Fibroblast of lung (primary cell): ENCODE measurements at regions not wholly inside any gene's neighbourhood (a gene's known extent, or its start where the extent isn't known, plus 50 kb on each side); places are given as distances from the start of the nearest gene placed in this dataset.

Experiments used
- DNase-seq, 2 donors: peaks; one replicate each; pipeline versions ENCODE4 v3.0.0 to v3.0.0-alpha.2; 2010; ENCODE audit warnings: low read depth in 2 of 2
- H2AFZ ChIP-seq: 2 replicates; pipeline ENCODE4 v1.5.1; 2012; ENCODE audit warnings: low read length, control low read depth, inconsistent platforms
- H3K27ac ChIP-seq: 2 replicates; pipeline ENCODE4 v1.5.1; 2011; ENCODE audit warnings: low read length, control low read depth; ENCODE audit not compliant: insufficient read depth
- H3K27me3 ChIP-seq: 2 replicates; pipeline ENCODE4 v1.5.1; 2011; ENCODE audit warnings: mild to moderate bottlenecking, low read length; ENCODE audit not compliant: control insufficient read depth, insufficient read depth
- H3K36me3 ChIP-seq: 2 replicates; pipeline ENCODE4 v1.5.1; 2011; ENCODE audit warnings: low read length; ENCODE audit not compliant: control insufficient read depth, insufficient read depth
- H3K4me1 ChIP-seq: 2 replicates; pipeline ENCODE4 v1.5.1; 2011; ENCODE audit warnings: low read length; ENCODE audit not compliant: control insufficient read depth, insufficient read depth; ENCODE audit errors: extremely low read depth
- H3K4me2 ChIP-seq: 2 replicates; pipeline ENCODE4 v1.5.1; 2011; ENCODE audit warnings: low read length, control low read depth; ENCODE audit not compliant: insufficient read depth; ENCODE audit errors: extremely low read depth
- H3K4me3 ChIP-seq, 4 experiments: fragments of 200-600 bp in 1 of 4; sonication (generic) in 1 of 4; replicated peaks in 1 of 4; 2 replicates each; pipeline ENCODE4 v1.5.1; 2011 to 2016; ENCODE audit warnings: low read length in 4 of 4, low read depth in 3 of 4, mild to moderate bottlenecking in 3 of 4, control low read depth in 2 of 4, inconsistent platforms in 1 of 4, mixed read lengths in 1 of 4; ENCODE audit not compliant: insufficient read depth in 1 of 4; ENCODE audit errors: control extremely low read depth in 1 of 4
- H3K79me2 ChIP-seq: 2 replicates; pipeline ENCODE4 v1.5.1; 2012; ENCODE audit warnings: mild to moderate bottlenecking, low read length, inconsistent platforms; ENCODE audit not compliant: control insufficient read depth, insufficient read depth
- H3K9ac ChIP-seq: 2 replicates; pipeline ENCODE4 v1.5.1; 2011; ENCODE audit warnings: mild to moderate bottlenecking, low read length, control low read depth; ENCODE audit not compliant: insufficient read depth
- H3K9me3 ChIP-seq: 2 replicates; pipeline ENCODE4 v1.5.1; 2012; ENCODE audit warnings: low read depth, low read length; ENCODE audit not compliant: control insufficient read depth, insufficient read depth
- H4K20me1 ChIP-seq: 2 replicates; pipeline ENCODE4 v1.5.1; 2011; ENCODE audit warnings: low read length; ENCODE audit not compliant: control insufficient read depth, insufficient read depth; ENCODE audit errors: extremely low read depth
- CTCF ChIP-seq, 2 donors: IDR thresholded peaks in 1 of 2; conservative IDR thresholded peaks in 1 of 2; 1 replicate in 1 of 2; 2 replicates in 1 of 2; pipeline ENCODE4 v1.5.1; 2011 to 2012; ENCODE audit warnings: low read length in 2 of 2, control low read depth in 1 of 2, inconsistent platforms in 1 of 2, low read depth in 1 of 2, mild to moderate bottlenecking in 1 of 2
- EZH2 ChIP-seq: IDR thresholded peaks from 2 replicates; pipeline ENCODE4 v1.5.1; 2012; ENCODE audit warnings: low read length, control low read depth, mild to moderate bottlenecking; ENCODE audit errors: missing control alignments

GRCh38 chr4:63817196-63817865 lies 591.9 kb downstream of the TECRL start:
- no peaks in the 10 kb centered on the region for H3K27me3 ChIP-seq
- no peak overlapping the region for H3K9ac ChIP-seq
- H3K4me2 ChIP-seq: no peak overlapping the region
- H3K36me3 ChIP-seq: no peaks in the 10 kb centered on the region
- no peak overlapping the region for H2AFZ ChIP-seq
- no peaks in the 10 kb centered on the region for H3K79me2 ChIP-seq
- no peak for DNase-seq
- H3K4me1 ChIP-seq: no peaks in the 10 kb centered on the region
- no peak overlapping the region for H3K4me3 ChIP-seq
- no peak for TF ChIP-seq EZH2
- TF ChIP-seq CTCF (conservative IDR thresholded peaks at IDR 0.05 in 1 of 2, IDR thresholded peaks at IDR 0.05 in 1 of 2; ENCODE audit: low read depth in 1 of 2, low read length in 2 of 2): no peak
- no peaks in the 10 kb centered on the region for H4K20me1 ChIP-seq
- no peak overlapping the region for H3K27ac ChIP-seq
- H3K9me3 ChIP-seq: no peaks in the 10 kb centered on the region

- no peak overlapping the region for H3K4me2 ChIP-seq
- no peaks in the 10 kb centered on the region for H4K20me1 ChIP-seq
- no peak overlapping the region for H2AFZ ChIP-seq
- H3K27ac ChIP-seq: no peak overlapping the region
- no peak overlapping the region for H3K9ac ChIP-seq
- no peaks in the 10 kb centered on the region for H3K27me3 ChIP-seq
- no peaks in the 10 kb centered on the region for H3K9me3 ChIP-seq
- H3K79me2 ChIP-seq: no peaks in the 10 kb centered on the region
- no peak overlapping the region for H3K4me3 ChIP-seq
- DNase-seq: no peak
- H3K36me3 ChIP-seq: no peaks in the 10 kb centered on the region
- H3K4me1 ChIP-seq: no peaks in the 10 kb centered on the region
- TF ChIP-seq CTCF (conservative IDR thresholded peaks at IDR 0.05 in 1 of 2, IDR thresholded peaks at IDR 0.05 in 1 of 2; ENCODE audit: low read depth in 1 of 2, low read length in 2 of 2) (no peak), EZH2 (no peak)
Observed at GRCh38 chr4:63814171-63814964, 594.9 kb downstream of the TECRL start.

DNA sequence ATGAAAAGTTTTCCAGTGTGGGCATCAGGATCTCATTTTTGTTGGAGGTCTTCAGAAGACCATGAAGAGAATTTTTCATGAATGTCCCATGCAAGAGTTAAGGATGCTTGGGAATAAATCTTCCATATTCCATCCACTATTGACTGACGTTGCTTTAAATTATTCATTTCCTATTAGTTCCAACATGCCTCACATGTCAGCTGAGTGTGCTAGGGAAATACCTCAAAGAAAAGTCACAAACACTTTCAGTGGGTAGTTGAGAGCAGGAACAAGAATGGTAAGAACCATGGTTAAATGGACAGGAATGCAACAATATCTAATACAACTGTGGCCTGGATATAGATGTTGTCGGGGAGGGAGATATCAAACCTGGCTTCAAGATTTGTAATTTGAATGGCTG lies 610.1 kb downstream of the TECRL start:
- Histone ChIP-seq H2AFZ (no peak overlapping the region), H3K79me2 (no peaks in the 10 kb centered on the region), H3K4me1 (no peaks in the 10 kb centered on the region), H3K9me3 (no peaks in the 10 kb centered on the region), H3K9ac (no peak overlapping the region), H4K20me1 (no peaks in the 10 kb centered on the region), H3K27me3 (no peaks in the 10 kb centered on the region), H3K36me3 (no peaks in the 10 kb centered on the region), H3K27ac (no peak overlapping the region), H3K4me2 (no peak overlapping the region), H3K4me3 (no peak overlapping the region)
- TF ChIP-seq CTCF (conservative IDR thresholded peaks at IDR 0.05 in 1 of 2, IDR thresholded peaks at IDR 0.05 in 1 of 2; ENCODE audit: low read depth in 1 of 2, low read length in 2 of 2): no peak
- no peak for TF ChIP-seq EZH2
- DNase-seq: no peak
